ENCODE measurements at regions not wholly inside any gene's neighbourhood (a gene's known extent, or its start where the extent isn't known, plus 50 kb on each side); places are given as distances from the start of the nearest gene placed in this dataset.

DNA sequence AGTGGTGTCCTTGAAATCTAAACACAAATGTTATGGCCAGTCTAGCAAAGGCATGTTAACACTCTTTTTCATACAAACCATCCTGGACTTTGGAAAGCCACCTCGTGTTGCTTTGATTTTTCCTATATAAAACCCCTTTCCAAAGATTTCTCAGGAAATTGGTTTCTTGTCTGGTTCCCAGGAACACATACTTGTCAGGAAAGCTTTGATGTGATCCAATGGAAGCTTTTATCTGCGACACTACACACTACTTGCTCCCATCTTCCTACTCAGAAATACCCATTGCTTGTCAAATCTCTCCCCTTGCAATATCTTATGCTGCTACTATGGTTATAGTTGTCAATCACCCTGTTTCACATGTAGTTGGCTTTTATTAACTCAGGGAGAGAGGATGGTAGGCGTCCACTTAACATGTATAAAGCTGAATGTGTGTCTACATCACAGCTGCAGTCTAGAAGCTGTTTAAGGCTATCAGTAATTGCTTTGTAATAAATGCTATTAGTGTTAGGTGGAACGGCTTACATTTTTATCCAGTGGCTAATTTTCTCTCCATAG lies 189.6 kb downstream of the GPAM start:
- no peak overlapping the region for H3K4me3 ChIP-seq (ENCODE audit: low read depth, low read length)
- no peak for DNase-seq (ENCODE audit: low read depth)
- TF ChIP-seq, protein P1, sequence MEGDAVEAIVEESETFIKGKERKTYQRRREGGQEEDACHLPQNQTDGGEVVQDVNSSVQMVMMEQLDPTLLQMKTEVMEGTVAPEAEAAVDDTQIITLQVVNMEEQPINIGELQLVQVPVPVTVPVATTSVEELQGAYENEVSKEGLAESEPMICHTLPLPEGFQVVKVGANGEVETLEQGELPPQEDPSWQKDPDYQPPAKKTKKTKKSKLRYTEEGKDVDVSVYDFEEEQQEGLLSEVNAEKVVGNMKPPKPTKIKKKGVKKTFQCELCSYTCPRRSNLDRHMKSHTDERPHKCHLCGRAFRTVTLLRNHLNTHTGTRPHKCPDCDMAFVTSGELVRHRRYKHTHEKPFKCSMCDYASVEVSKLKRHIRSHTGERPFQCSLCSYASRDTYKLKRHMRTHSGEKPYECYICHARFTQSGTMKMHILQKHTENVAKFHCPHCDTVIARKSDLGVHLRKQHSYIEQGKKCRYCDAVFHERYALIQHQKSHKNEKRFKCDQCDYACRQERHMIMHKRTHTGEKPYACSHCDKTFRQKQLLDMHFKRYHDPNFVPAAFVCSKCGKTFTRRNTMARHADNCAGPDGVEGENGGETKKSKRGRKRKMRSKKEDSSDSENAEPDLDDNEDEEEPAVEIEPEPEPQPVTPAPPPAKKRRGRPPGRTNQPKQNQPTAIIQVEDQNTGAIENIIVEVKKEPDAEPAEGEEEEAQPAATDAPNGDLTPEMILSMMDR (IDR thresholded peaks at IDR 0.05; ENCODE audit: insufficient read depth, low read depth, low read length, missing control alignments): no peak

DNA sequence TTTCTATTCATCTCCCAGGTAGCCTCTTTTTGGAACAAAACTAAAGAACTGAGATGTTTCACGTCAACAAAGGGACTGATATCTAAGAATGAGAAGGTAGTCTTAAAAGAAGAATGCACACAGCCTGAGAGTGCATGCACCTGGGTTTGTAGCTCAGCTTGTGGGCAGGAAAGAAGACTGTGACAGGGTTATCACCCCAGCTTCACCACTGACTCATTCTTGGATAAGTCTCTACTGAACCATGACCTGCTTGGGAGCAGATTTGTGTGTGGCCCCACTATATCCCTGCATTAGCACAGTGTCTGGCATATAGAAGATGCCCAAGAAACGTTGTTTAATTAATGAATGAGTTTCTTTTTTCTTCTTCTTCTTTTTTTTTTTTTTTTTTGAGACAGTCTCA lies 187.5 kb downstream of the GPAM start:
- TF ChIP-seq, protein P1 (IDR thresholded peaks at IDR 0.05; ENCODE audit: insufficient read depth, low read depth, low read length, missing control alignments): no peak
- peak; percentile 78 for DNase-seq (ENCODE audit: low read depth)
- H3K4me3 ChIP-seq (ENCODE audit: low read depth, low read length): no peak overlapping the region

DNA sequence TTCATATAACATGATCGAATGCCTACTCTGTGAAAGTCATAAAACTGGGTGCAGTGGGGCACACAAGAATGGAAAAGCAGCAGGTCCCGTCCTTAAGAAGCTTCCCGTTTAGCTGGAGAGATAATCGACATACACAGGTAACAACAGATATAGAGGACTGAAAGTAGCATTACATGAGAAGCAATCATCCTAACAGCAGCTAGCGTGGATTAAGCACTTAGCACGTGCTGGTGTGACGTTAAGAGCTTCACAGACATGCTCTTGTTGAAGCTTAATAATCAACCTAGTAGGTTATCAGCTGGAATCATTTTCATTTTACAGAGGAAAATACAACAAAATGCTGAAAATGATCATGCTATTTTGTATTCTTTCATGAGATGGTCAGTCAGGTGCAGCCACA lies 184.8 kb downstream of the GPAM start:
- DNase-seq (ENCODE audit: low read depth): no peak
- H3K4me3 ChIP-seq (ENCODE audit: low read depth, low read length): no peak overlapping the region
- TF ChIP-seq, protein P1 (IDR thresholded peaks at IDR 0.05; ENCODE audit: insufficient read depth, low read depth, low read length, missing control alignments): no peak

DNA sequence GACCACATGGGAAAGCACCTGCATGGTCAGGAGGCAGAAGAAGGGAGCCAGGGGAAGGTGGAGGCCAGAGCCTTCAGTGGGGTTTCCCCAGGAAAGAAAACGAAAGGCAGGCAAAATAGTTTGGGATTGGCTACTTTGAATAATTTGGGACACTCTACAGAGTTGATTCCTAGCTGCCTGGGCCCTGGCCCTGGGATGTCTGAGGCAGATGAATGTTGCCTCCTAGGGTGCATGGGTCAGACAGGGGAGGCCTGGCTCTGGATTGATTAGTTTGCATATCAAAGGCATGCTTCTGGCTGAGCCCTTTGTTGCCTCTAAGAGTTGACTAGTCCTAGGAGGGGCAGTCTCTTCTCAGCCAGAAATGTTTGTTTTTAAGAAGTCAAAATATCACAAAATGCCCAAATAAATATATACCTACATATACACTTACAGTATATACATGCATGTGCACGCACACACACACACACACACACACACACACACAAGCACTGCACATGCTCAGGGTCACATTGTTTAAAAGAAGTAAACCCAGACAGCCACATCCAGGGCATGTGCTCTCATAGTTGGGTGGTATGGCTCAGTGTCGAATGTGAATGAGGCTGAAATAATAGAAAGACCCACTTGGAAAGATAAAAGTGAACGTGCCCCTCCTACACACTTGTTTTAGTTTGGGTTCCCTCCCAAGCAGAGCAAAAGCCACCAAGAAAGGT lies 184.2 kb downstream of the GPAM start:
- no peak overlapping the region for H3K4me3 ChIP-seq (ENCODE audit: low read depth, low read length)
- TF ChIP-seq, protein P1 (IDR thresholded peaks at IDR 0.05; ENCODE audit: insufficient read depth, low read depth, low read length, missing control alignments): no peak
- DNase-seq (ENCODE audit: low read depth): no peak

DNA sequence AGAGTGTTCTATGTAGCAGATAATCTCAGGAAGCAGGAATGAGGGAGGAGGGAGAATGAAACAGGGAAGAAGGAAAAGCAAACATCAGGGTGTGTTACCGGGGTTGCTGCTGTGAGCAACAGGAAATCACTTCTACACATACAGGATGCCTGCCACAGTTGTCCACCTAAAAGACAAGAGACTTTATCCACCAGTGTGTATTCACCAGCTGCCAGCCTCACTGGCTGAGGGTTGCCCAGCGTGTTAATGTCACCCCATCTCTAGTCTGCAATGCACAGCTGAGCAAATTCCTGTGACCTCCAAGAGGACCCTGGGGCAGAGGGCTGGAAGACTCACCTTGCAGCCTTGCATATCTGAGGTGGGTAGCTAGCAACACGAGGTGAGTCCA lies 183.7 kb downstream of the GPAM start:
- no peak for DNase-seq (ENCODE audit: low read depth)
- TF ChIP-seq, protein P1 (IDR thresholded peaks at IDR 0.05; ENCODE audit: insufficient read depth, low read depth, low read length, missing control alignments): no peak
- no peak overlapping the region for H3K4me3 ChIP-seq (ENCODE audit: low read depth, low read length)

DNA sequence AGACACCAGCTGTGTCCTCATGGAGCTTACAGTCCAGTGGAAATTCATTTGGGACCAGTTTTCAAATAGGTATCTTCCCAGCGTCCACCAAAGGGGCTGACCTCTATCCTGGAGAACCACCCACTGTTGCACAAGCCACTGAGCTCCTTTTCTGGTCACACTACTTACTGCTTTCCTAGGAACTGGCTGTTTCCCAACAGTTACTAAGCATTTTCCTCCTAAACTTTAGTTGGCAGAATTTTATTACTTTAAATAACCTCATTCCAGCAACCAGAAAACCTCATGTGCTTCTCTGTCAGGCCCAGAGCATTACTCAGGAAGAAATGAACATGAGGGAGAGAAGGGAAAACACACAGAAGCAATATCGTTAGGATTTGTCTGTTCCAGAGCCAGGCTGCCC lies 183.1 kb downstream of the GPAM start:
- H3K4me3 ChIP-seq (ENCODE audit: low read depth, low read length): no peak overlapping the region
- no peak for DNase-seq (ENCODE audit: low read depth)
- TF ChIP-seq, protein P1 (IDR thresholded peaks at IDR 0.05; ENCODE audit: insufficient read depth, low read depth, low read length, missing control alignments): no peak

DNA sequence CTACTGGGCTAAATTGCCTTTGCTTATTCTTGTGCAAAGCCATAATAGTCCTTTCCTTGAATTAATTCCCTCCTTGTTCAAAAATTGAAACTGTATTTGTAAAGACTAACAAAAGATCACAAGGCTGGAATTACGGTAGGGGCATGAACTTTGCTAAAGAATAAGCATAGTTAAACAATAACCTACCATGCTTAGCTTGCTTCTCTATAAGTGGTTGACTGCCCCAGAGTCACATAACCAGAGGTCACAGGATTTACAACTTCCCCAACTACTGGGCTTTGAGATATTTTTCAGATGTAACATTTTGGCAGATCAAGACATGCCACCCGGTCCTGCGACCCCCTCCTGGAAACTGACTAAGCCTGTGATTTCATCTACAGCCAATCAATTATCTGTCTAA lies 181.4 kb downstream of the GPAM start:
- TF ChIP-seq, protein P1 (IDR thresholded peaks at IDR 0.05; ENCODE audit: insufficient read depth, low read depth, low read length, missing control alignments): no peak
- no peak for DNase-seq (ENCODE audit: low read depth)
- H3K4me3 ChIP-seq (ENCODE audit: low read depth, low read length): no peak overlapping the region

Measured in GM12865 (cell line).